CD14-positive monocyte (primary cell): ENCODE measurements at regions not wholly inside any gene's neighbourhood (a gene's known extent, or its start where the extent isn't known, plus 50 kb on each side); places are given as distances from the start of the nearest gene placed in this dataset.

Experiments used
- DNase-seq, 3 donors: peaks; one replicate each; pipeline ENCODE4 v3.0.0-alpha.2; 2011 to 2022
- H2AFZ ChIP-seq: 2 replicates; pipeline ENCODE4 v1.6.0; 2012; ENCODE audit warnings: mild to moderate bottlenecking, low read depth, low read length, inconsistent platforms; ENCODE audit not compliant: insufficient read depth, poor library complexity, severe bottlenecking
- H3K27ac ChIP-seq, 2 donors: 1 replicate in 1 of 2; 2 replicates in 1 of 2; pipeline ENCODE4 v1.5.1; 2012 to 2013; ENCODE audit warnings: low read length in 2 of 2, control low read depth in 1 of 2, inconsistent platforms in 1 of 2, low read depth in 1 of 2, mild to moderate bottlenecking in 1 of 2
- H3K27me3 ChIP-seq, 2 donors: one replicate each; pipeline versions ENCODE4 v1.6.0 to v1.6.1; 2011 to 2013; ENCODE audit warnings: low read length in 2 of 2; ENCODE audit not compliant: control insufficient read depth in 2 of 2, insufficient read depth in 2 of 2
- H3K36me3 ChIP-seq, 2 donors: replicated peaks in 1 of 2; 1 replicate in 1 of 2; 2 replicates in 1 of 2; pipeline versions ENCODE4 v1.5.1 to v1.6.1; 2012 to 2013; ENCODE audit warnings: low read length in 2 of 2, control low read depth in 1 of 2, inconsistent platforms in 1 of 2, mild to moderate bottlenecking in 1 of 2; ENCODE audit not compliant: insufficient read depth in 2 of 2, control insufficient read depth in 1 of 2
- H3K4me1 ChIP-seq, 2 donors: 1 replicate in 1 of 2; 2 replicates in 1 of 2; pipeline versions ENCODE4 v1.5.1 to v1.6.1; 2012 to 2013; ENCODE audit warnings: low read length in 2 of 2, control low read depth in 1 of 2, inconsistent platforms in 1 of 2, mild to moderate bottlenecking in 1 of 2, moderate library complexity in 1 of 2; ENCODE audit not compliant: insufficient read depth in 2 of 2, control insufficient read depth in 1 of 2
- H3K4me2 ChIP-seq: replicated peaks from 2 replicates; pipeline ENCODE3; 2012; ENCODE audit warnings: low read length, moderate library complexity, mild to moderate bottlenecking; ENCODE audit not compliant: poor library complexity, severe bottlenecking; ENCODE audit errors: extremely low read depth
- H3K4me3 ChIP-seq, 3 experiments: fragments of 200-600 bp in 1 of 3; sonication (generic) in 1 of 3; replicated peaks in 1 of 3; 1 replicate in 2 of 3; 2 replicates in 1 of 3; pipeline ENCODE4 v1.5.1; 2011 to 2013; ENCODE audit warnings: low read length in 3 of 3, mild to moderate bottlenecking in 3 of 3, control low read depth in 2 of 3, low read depth in 2 of 3, inconsistent platforms in 1 of 3, moderate library complexity in 1 of 3
- H3K79me2 ChIP-seq: 2 replicates; pipeline ENCODE4 v1.6.0; 2012; ENCODE audit warnings: mild to moderate bottlenecking, control low read depth, inconsistent platforms, low read length, moderate library complexity; ENCODE audit not compliant: insufficient read depth
- H3K9ac ChIP-seq: 2 replicates; pipeline ENCODE4 v1.6.0; 2017; ENCODE audit warnings: low read length, mild to moderate bottlenecking; ENCODE audit not compliant: insufficient read depth, poor library complexity, severe bottlenecking
- H3K9me3 ChIP-seq, 2 donors: replicated peaks in 1 of 2; 1 replicate in 1 of 2; 2 replicates in 1 of 2; pipeline versions ENCODE4 v1.5.1 to v1.6.1; 2012 to 2013; ENCODE audit warnings: low read length in 2 of 2, control low read depth in 1 of 2; ENCODE audit not compliant: control insufficient read depth in 1 of 2, insufficient read depth in 1 of 2
- H4K20me1 ChIP-seq: 2 replicates; pipeline ENCODE4 v1.6.0; 2012; ENCODE audit warnings: mild to moderate bottlenecking, low read length, control low read depth, moderate library complexity; ENCODE audit not compliant: insufficient read depth
- H3K27ac Mint-ChIP-seq, 7 donors: one replicate each; pipeline ENCODE4 v1.8.0; 2020; ENCODE audit warnings: mild to moderate bottlenecking in 7 of 7, mixed read lengths in 7 of 7, moderate library complexity in 6 of 7, inconsistent platforms in 2 of 7
- H3K27me3 Mint-ChIP-seq, 3 donors: one replicate each; pipeline ENCODE4 v1.8.0; 2021 to 2022; ENCODE audit warnings: low read depth in 3 of 3, mild to moderate bottlenecking in 3 of 3, mixed read lengths in 3 of 3, moderate library complexity in 3 of 3, inconsistent platforms in 1 of 3
- H3K36me3 Mint-ChIP-seq, 2 donors: one replicate each; pipeline ENCODE4 v1.8.0; 2020; ENCODE audit warnings: mixed read lengths in 2 of 2, inconsistent platforms in 1 of 2, mild to moderate bottlenecking in 1 of 2
- H3K4me1 Mint-ChIP-seq: one replicate; pipeline ENCODE4 v1.8.0; 2020; ENCODE audit warnings: mild to moderate bottlenecking, mixed read lengths
- H3K4me3 Mint-ChIP-seq, 2 donors: one replicate each; pipeline ENCODE4 v1.8.0; 2020; ENCODE audit warnings: mild to moderate bottlenecking in 2 of 2, mixed read lengths in 2 of 2, moderate library complexity in 1 of 2
- H3K9me3 Mint-ChIP-seq, 7 donors: one replicate each; pipeline ENCODE4 v1.8.0; 2020 to 2022; ENCODE audit warnings: mixed read lengths in 7 of 7, mild to moderate bottlenecking in 6 of 7, moderate library complexity in 6 of 7, inconsistent platforms in 2 of 7
- CTCF ChIP-seq: fragments of 200-600 bp; IDR thresholded peaks from one replicate; pipeline ENCODE4 v1.8.0; 2022; ENCODE audit warnings: antibody characterized with exemption, mild to moderate bottlenecking
- WGBS: methylation state at CpG from one replicate; pipeline ENCODE4 v1.1.5; 2013; ENCODE audit warnings: missing lambda C conversion rate; ENCODE audit not compliant: insufficient coverage; 5-methylcytosine and 5-hydroxymethylcytosine counted together
- intact Hi-C, 2 donors: fragments of 100-400 bp; cut with micrococcal nuclease; formaldehyde crosslinking; loops; one replicate each; pipeline versions ENCODE4 v1.15.0 to v1.15.1; 2023

- Mint-ChIP-seq H3K27ac (peak overlapping the region; percentile 47 to 92 (median 86)), H3K27me3 (peaks cover 0 to 4% (median 1%) of the 10 kb centered on the region in 3 donors), H3K36me3 (no peaks in the 10 kb centered on the region), H3K9me3 (peaks cover 0 to 3% (median 0%) of the 10 kb centered on the region in 7 donors), H3K4me1 (peaks cover 93% of the 10 kb centered on the region), H3K4me3 (peak overlapping the region in 1 of 2 donors; percentile 66)
- H4K20me1 ChIP-seq = no peaks in the 10 kb centered on the region
- H3K9ac ChIP-seq = no peak overlapping the region
- intact Hi-C loops = no loop called here
- TF ChIP-seq CTCF = no peak
- no peaks in the 10 kb centered on the region for H3K79me2 ChIP-seq
- H3K27ac ChIP-seq = peak overlapping the region; percentile 73 to 81
- H3K4me3 ChIP-seq = peak overlapping the region in 1 of 3 experiments; percentile 33
- H3K4me2 ChIP-seq = peak overlapping the region; percentile 37
- WGBS = 46% methylated on average over 3 of the region's 4 CpGs
- no peaks in the 10 kb centered on the region for H3K27me3 ChIP-seq
- H2AFZ ChIP-seq = peak overlapping the region; percentile 43
- peaks cover 90 to 92% of the 10 kb centered on the region in 2 donors for H3K4me1 ChIP-seq
- no peaks in the 10 kb centered on the region for H3K9me3 ChIP-seq
- H3K36me3 ChIP-seq = no peaks in the 10 kb centered on the region
- no peak for DNase-seq
Observed at GRCh38 chr20:40771308-40771610, 82.2 kb upstream of the MAFB start.

- Histone ChIP-seq H3K4me1 (peaks cover 90 to 92% of the 10 kb centered on the region in 2 donors), H3K9ac (no peak overlapping the region), H3K4me2 (no peak overlapping the region), H3K36me3 (no peaks in the 10 kb centered on the region), H4K20me1 (no peaks in the 10 kb centered on the region), H3K27ac (peak overlapping the region in 1 of 2 donors; percentile 81), H3K79me2 (no peaks in the 10 kb centered on the region), H2AFZ (no peak overlapping the region), H3K4me3 (peak overlapping the region in 1 of 3 experiments; percentile 33), H3K9me3 (no peaks in the 10 kb centered on the region), H3K27me3 (no peaks in the 10 kb centered on the region)
- Mint-ChIP-seq H3K9me3 (peaks cover 0 to 3% (median 0%) of the 10 kb centered on the region in 7 donors), H3K36me3 (no peaks in the 10 kb centered on the region), H3K4me3 (peak overlapping the region in 1 of 2 donors; percentile 48), H3K27me3 (peaks cover 0 to 5% (median 1%) of the 10 kb centered on the region in 3 donors), H3K27ac (no peak overlapping the region), H3K4me1 (peaks cover 93% of the 10 kb centered on the region)
- intact Hi-C loops = no loop called here
- no peak for DNase-seq
- no peak for TF ChIP-seq CTCF
- WGBS = 86% methylated on average over 5 of the region's 7 CpGs
Observed at GRCh38 chr20:40771848-40772511, 82.9 kb upstream of the MAFB start.
